ENCODE measurements at regions not wholly inside any gene's neighbourhood (a gene's known extent, or its start where the extent isn't known, plus 50 kb on each side); places are given as distances from the start of the nearest gene placed in this dataset.

DNA sequence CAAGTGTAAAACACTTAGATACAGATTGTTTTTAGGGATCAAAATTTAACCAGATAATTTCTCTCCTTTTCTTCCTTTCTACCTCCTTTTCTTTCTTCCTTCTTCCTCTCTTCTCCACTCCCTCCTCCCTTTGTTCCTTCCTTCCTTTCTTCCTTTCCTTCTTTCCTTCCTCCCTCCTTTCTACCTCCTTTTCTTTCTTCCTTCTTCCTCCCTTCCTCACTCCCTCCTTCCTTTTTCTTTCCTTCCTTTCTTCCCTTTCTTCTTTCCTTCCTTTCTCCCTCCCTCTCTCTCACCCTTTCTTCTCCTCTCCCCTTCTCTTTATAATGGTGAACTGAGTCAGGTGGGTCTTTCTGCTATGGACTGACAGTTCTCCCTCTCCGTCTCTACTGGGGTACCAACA, 397.5 kb upstream of the CDH11 start:
- H3K9me3 ChIP-seq (ENCODE audit: control insufficient read depth, low read length), result peaks cover 1% of the 10 kb centered on the region
- no peak overlapping the region for H3K27ac ChIP-seq (ENCODE audit: low read depth in 1 of 2, low read length in 2 of 2)
- DNase-seq, result no peak
- peaks cover 11 to 14% of the 10 kb centered on the region in 2 donors for H3K4me1 ChIP-seq (ENCODE audit: control insufficient read depth in 1 of 2, insufficient read depth in 2 of 2, low read length in 2 of 2)
- intact Hi-C loops (cut with DNase I), result loop anchor here in 1 of 2 donors (10.0 kb wide), 1 partner anchor 205 kb away; no protein-coding TSS in a partner anchor
- 96 to 100% methylated on average over 1 of the region's 1 CpG for WGBS, 2 donors
- no peak overlapping the region for H3K4me3 ChIP-seq (ENCODE audit: low read length in 2 of 2)
- H3K36me3 ChIP-seq (ENCODE audit: control insufficient read depth in 1 of 2, insufficient read depth in 2 of 2, low read length in 1 of 2), result no peaks in the 10 kb centered on the region
- ATAC-seq (ENCODE audit: low FRiP score), result no peak
- no peaks in the 10 kb centered on the region for H3K27me3 ChIP-seq (ENCODE audit: control insufficient read depth in 1 of 2, insufficient read depth in 2 of 2, low read length in 1 of 2)

DNA sequence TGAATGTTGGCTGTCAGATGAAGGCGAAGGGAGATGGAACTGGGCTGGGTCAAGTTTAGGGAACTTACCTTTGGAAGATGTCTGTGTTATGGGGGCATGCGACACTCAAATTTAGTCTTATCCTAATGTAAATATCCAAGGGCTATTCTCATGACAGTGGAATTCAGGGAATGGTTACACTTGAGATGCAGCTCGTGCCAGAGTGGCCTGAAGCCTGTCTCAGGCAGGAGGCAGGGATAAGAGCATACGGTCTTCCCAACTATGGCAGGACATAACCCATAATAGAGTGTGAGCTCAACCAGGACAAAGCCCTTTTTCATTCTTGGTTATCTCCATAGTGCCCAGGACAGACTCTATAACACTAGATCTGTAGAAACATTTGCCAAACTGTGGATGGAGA, 393.3 kb upstream of the CDH11 start:
- Histone ChIP-seq H3K36me3 (ENCODE audit: control insufficient read depth in 1 of 2, insufficient read depth in 2 of 2, low read length in 1 of 2) (no peaks in the 10 kb centered on the region), H3K4me1 (ENCODE audit: control insufficient read depth in 1 of 2, insufficient read depth in 2 of 2, low read length in 2 of 2) (peaks cover 10 to 14% of the 10 kb centered on the region in 2 donors), H3K9me3 (ENCODE audit: control insufficient read depth, low read length) (peaks cover 1% of the 10 kb centered on the region), H3K27ac (ENCODE audit: low read depth in 1 of 2, low read length in 2 of 2) (no peak overlapping the region), H3K4me3 (ENCODE audit: low read length in 2 of 2) (no peak overlapping the region), H3K27me3 (ENCODE audit: control insufficient read depth in 1 of 2, insufficient read depth in 2 of 2, low read length in 1 of 2) (no peaks in the 10 kb centered on the region)
- intact Hi-C loops (cut with DNase I), result loop anchor here in 1 of 2 donors (10.0 kb wide), 1 partner anchor 200 kb away; no protein-coding TSS in a partner anchor
- DNase-seq, result no peak
- 7% methylated on average over 4 of the region's 4 CpGs for WGBS, 2 donors
- no peak for ATAC-seq (ENCODE audit: low FRiP score)

DNA sequence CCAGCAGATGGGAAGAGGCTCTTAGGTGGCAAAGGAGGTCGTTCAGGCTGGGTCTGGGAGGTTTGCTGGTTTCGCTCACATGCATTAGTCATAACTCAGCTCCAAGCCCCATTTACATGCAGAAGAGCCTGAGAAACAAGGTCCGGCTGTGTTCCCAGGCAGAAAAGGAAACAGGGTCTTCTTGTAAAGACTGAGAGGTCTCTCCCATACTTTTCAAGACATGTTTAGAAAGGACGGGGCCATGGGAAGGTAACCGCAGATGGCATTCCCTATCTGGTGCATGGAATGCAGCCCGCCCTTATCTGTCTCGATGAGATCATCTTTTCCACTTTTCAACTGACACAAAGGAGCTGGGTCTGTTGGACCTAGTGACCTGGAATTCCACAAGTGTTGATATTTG, 389.0 kb upstream of the CDH11 start:
- ATAC-seq (ENCODE audit: low FRiP score) (no peak), DNase-seq (no peak)
- Histone ChIP-seq H3K27me3 (ENCODE audit: control insufficient read depth in 1 of 2, insufficient read depth in 2 of 2, low read length in 1 of 2) (no peaks in the 10 kb centered on the region), H3K4me3 (ENCODE audit: low read length in 2 of 2) (no peak overlapping the region), H3K36me3 (ENCODE audit: control insufficient read depth in 1 of 2, insufficient read depth in 2 of 2, low read length in 1 of 2) (no peaks in the 10 kb centered on the region), H3K27ac (ENCODE audit: low read depth in 1 of 2, low read length in 2 of 2) (no peak overlapping the region), H3K4me1 (ENCODE audit: control insufficient read depth in 1 of 2, insufficient read depth in 2 of 2, low read length in 2 of 2) (peaks cover 6 to 7% of the 10 kb centered on the region in 2 donors), H3K9me3 (ENCODE audit: control insufficient read depth, low read length) (peaks cover 1% of the 10 kb centered on the region)
- intact Hi-C loops (cut with DNase I), result loop anchor here in 1 of 2 donors (10.0 kb wide), 1 partner anchor 196 kb away; no protein-coding TSS in a partner anchor
- 48 to 58% methylated on average over 7 of the region's 7 CpGs for WGBS, 2 donors

DNA sequence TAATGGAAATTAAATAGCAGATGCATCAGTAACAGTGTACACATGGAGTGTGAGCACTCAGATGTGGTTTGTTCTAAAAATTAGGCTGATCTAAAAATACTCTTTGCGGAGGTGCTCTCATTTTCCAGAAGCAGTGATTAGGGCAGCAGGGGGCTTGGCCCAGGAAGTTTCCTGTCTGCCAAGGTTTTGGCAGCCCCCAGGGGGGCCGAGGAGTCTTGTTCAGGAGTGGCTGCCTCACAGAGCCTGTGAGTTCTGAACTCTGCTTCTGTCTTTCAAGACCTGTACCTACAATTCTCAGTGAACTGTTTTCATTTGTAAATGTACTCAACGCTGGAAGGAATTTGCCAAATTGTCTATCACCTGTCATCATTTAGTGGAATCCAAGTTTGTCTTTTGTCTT, 388.4 kb upstream of the CDH11 start:
- H3K4me1 ChIP-seq (ENCODE audit: control insufficient read depth in 1 of 2, insufficient read depth in 2 of 2, low read length in 2 of 2), result peaks cover 2 to 3% of the 10 kb centered on the region in 2 donors
- H3K4me3 ChIP-seq (ENCODE audit: low read length in 2 of 2), result no peak overlapping the region
- intact Hi-C loops (cut with DNase I), result loop anchor here in 1 of 2 donors (10.0 kb wide), 1 partner anchor 195 kb away; no protein-coding TSS in a partner anchor
- H3K9me3 ChIP-seq (ENCODE audit: control insufficient read depth, low read length), result peaks cover under 1% of the 10 kb centered on the region
- DNase-seq, result no peak
- no peaks in the 10 kb centered on the region for H3K36me3 ChIP-seq (ENCODE audit: control insufficient read depth in 1 of 2, insufficient read depth in 2 of 2, low read length in 1 of 2)
- H3K27ac ChIP-seq (ENCODE audit: low read depth in 1 of 2, low read length in 2 of 2), result no peak overlapping the region
- 36 to 55% methylated on average over 3 of the region's 3 CpGs for WGBS, 2 donors
- no peak for ATAC-seq (ENCODE audit: low FRiP score)
- no peaks in the 10 kb centered on the region for H3K27me3 ChIP-seq (ENCODE audit: control insufficient read depth in 1 of 2, insufficient read depth in 2 of 2, low read length in 1 of 2)

DNA sequence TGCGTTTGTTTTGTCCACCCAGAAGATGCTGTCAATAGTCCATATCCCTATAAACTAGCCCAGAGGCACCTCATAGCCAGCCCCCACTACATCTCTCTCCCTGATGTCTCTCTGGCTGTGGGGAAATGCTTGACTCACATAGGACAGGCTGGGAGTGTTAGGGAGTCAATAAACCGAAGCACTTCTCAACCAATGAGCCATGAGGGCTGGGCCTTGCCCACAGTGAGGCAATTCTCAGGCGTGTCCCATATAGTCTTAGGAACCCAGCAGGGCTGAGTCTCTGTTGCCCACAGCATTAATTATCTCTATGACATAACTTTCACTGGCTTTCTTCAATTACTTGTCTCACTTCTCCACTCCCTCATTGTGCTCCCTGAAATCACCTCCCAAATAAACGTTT, 387.3 kb upstream of the CDH11 start:
- 88 to 95% methylated on average over 4 of the region's 4 CpGs for WGBS, 2 donors
- no peak overlapping the region for H3K4me3 ChIP-seq (ENCODE audit: low read length in 2 of 2)
- peaks cover 0 to 2% of the 10 kb centered on the region in 2 donors for H3K4me1 ChIP-seq (ENCODE audit: control insufficient read depth in 1 of 2, insufficient read depth in 2 of 2, low read length in 2 of 2)
- H3K36me3 ChIP-seq (ENCODE audit: control insufficient read depth in 1 of 2, insufficient read depth in 2 of 2, low read length in 1 of 2), result no peaks in the 10 kb centered on the region
- ATAC-seq (ENCODE audit: low FRiP score), result no peak
- H3K27me3 ChIP-seq (ENCODE audit: control insufficient read depth in 1 of 2, insufficient read depth in 2 of 2, low read length in 1 of 2), result no peaks in the 10 kb centered on the region
- intact Hi-C loops (cut with DNase I), result no loop called here
- no peak for DNase-seq
- H3K9me3 ChIP-seq (ENCODE audit: control insufficient read depth, low read length), result no peaks in the 10 kb centered on the region
- no peak overlapping the region for H3K27ac ChIP-seq (ENCODE audit: low read depth in 1 of 2, low read length in 2 of 2)

DNA sequence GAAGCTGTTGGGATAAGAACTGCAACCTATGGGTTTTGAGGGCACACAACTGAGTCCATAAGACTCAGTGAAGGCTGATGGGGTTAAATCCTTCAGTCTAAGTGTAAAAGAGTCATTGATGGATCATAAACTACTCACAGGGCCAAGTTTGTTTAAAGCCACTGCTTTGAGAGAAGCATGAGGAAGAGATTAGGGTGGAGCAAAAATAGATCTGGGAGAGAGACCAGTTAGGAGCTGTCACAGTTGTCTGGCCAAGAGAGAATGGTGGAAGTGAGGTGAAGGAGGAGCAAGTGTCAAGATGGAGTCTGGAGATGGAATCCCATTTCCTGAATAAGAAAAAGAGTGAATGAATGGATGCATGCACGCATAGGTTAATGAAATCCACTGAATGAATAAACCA, 379.1 kb upstream of the CDH11 start:
- no peak overlapping the region for H3K27ac ChIP-seq (ENCODE audit: low read depth in 1 of 2, low read length in 2 of 2)
- H3K36me3 ChIP-seq (ENCODE audit: control insufficient read depth in 1 of 2, insufficient read depth in 2 of 2, low read length in 1 of 2), result no peaks in the 10 kb centered on the region
- intact Hi-C loops (cut with DNase I), result no loop called here
- H3K9me3 ChIP-seq (ENCODE audit: control insufficient read depth, low read length), result no peaks in the 10 kb centered on the region
- no peak for ATAC-seq (ENCODE audit: low FRiP score)
- no peak overlapping the region for H3K4me3 ChIP-seq (ENCODE audit: low read length in 2 of 2)
- no peaks in the 10 kb centered on the region for H3K27me3 ChIP-seq (ENCODE audit: control insufficient read depth in 1 of 2, insufficient read depth in 2 of 2, low read length in 1 of 2)
- DNase-seq, result no peak
- no peaks in the 10 kb centered on the region for H3K4me1 ChIP-seq (ENCODE audit: control insufficient read depth in 1 of 2, insufficient read depth in 2 of 2, low read length in 2 of 2)
- 95 to 100% methylated on average over 1 of the region's 1 CpG for WGBS, 2 donors

DNA sequence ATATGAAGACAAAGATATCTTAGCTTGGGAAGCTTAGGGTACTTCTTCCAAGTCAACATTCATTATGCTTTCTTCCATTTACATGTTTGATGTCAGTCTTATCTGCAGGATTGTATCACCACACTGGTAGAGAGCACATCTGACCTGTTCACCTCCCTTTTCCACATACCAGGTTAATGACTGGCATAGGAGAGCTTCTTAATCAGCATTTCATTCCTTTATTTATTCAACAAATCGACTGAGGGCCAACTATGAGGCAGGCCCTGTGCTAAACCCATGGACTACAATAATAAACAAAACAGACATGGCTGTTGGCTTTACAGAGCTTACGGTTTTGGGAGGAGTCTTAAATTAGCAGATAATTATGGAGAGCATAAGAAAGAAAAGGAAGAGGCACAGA, 378.1 kb upstream of the CDH11 start:
- Histone ChIP-seq H3K4me1 (ENCODE audit: control insufficient read depth in 1 of 2, insufficient read depth in 2 of 2, low read length in 2 of 2) (no peaks in the 10 kb centered on the region), H3K36me3 (ENCODE audit: control insufficient read depth in 1 of 2, insufficient read depth in 2 of 2, low read length in 1 of 2) (no peaks in the 10 kb centered on the region), H3K4me3 (ENCODE audit: low read length in 2 of 2) (no peak overlapping the region), H3K27me3 (ENCODE audit: control insufficient read depth in 1 of 2, insufficient read depth in 2 of 2, low read length in 1 of 2) (no peaks in the 10 kb centered on the region), H3K27ac (ENCODE audit: low read depth in 1 of 2, low read length in 2 of 2) (no peak overlapping the region), H3K9me3 (ENCODE audit: control insufficient read depth, low read length) (no peaks in the 10 kb centered on the region)
- intact Hi-C loops (cut with DNase I), result no loop called here
- 71 to 74% methylated on average over 2 of the region's 2 CpGs for WGBS, 2 donors
- DNase-seq (no peak), ATAC-seq (ENCODE audit: low FRiP score) (no peak)

DNA sequence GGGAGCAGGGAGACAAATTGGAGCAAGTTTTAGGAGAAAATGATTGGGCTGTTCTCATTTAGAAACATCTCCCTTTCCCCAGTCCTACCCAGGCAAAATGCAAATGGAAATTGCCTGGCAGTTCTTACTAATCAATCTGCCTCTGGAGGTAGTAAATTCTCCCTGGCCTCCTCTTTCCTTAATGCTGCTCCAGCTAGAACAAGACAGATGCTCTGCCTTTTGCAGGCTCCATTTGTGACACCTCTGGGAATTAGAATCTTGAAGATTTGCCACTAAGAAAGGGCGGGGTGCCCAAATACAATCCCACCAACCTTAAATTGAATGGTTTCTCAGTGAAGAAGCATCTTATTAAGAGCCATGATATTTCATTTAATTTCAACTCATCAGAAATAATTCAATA, 377.7 kb upstream of the CDH11 start:
- H3K36me3 ChIP-seq (ENCODE audit: control insufficient read depth in 1 of 2, insufficient read depth in 2 of 2, low read length in 1 of 2), result no peaks in the 10 kb centered on the region
- intact Hi-C loops (cut with DNase I), result no loop called here
- no peak overlapping the region for H3K27ac ChIP-seq (ENCODE audit: low read depth in 1 of 2, low read length in 2 of 2)
- no peaks in the 10 kb centered on the region for H3K4me1 ChIP-seq (ENCODE audit: control insufficient read depth in 1 of 2, insufficient read depth in 2 of 2, low read length in 2 of 2)
- ATAC-seq (ENCODE audit: low FRiP score) (no peak), DNase-seq (no peak)
- H3K4me3 ChIP-seq (ENCODE audit: low read length in 2 of 2), result no peak overlapping the region
- H3K9me3 ChIP-seq (ENCODE audit: control insufficient read depth, low read length), result no peaks in the 10 kb centered on the region
- 89 to 91% methylated on average over 1 of the region's 1 CpG for WGBS, 2 donors
- H3K27me3 ChIP-seq (ENCODE audit: control insufficient read depth in 1 of 2, insufficient read depth in 2 of 2, low read length in 1 of 2), result no peaks in the 10 kb centered on the region

DNA sequence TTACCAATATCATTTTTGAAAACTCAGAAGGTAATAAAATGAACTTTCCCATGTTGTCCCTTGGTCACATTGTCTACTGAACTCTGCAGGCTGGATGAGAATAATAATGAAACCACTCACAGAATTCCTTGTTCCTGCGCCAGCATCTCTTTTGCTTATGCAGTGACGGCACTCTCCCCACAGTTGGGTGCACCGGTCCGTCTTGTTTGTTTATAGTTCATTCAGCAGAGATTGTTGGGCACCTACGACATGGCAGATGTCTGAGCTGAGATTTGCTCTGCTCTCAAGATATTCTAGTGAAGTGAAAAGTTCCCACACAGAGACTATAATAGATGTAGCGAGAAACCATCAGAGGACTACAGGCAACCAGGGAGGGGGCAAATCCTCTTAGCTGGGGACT, 375.7 kb upstream of the CDH11 start:
- Histone ChIP-seq H3K4me1 (ENCODE audit: control insufficient read depth in 1 of 2, insufficient read depth in 2 of 2, low read length in 2 of 2) (no peaks in the 10 kb centered on the region), H3K27ac (ENCODE audit: low read depth in 1 of 2, low read length in 2 of 2) (no peak overlapping the region), H3K36me3 (ENCODE audit: control insufficient read depth in 1 of 2, insufficient read depth in 2 of 2, low read length in 1 of 2) (no peaks in the 10 kb centered on the region), H3K9me3 (ENCODE audit: control insufficient read depth, low read length) (no peaks in the 10 kb centered on the region), H3K27me3 (ENCODE audit: control insufficient read depth in 1 of 2, insufficient read depth in 2 of 2, low read length in 1 of 2) (no peaks in the 10 kb centered on the region), H3K4me3 (ENCODE audit: low read length in 2 of 2) (no peak overlapping the region)
- ATAC-seq (ENCODE audit: low FRiP score) (no peak), DNase-seq (no peak)
- WGBS, 2 donors, result 44 to 47% methylated on average over 6 of the region's 6 CpGs
- intact Hi-C loops (cut with DNase I), result no loop called here
